Erythroblast (primary cell): ENCODE measurements at regions not wholly inside any gene's neighbourhood (a gene's known extent, or its start where the extent isn't known, plus 50 kb on each side); places are given as distances from the start of the nearest gene placed in this dataset.

Source experiments
- GATA1 ChIP-seq: IDR thresholded peaks from 2 replicates; pipeline ENCODE4 v1.6.1; 2011; ENCODE audit warnings: low read depth, mild to moderate bottlenecking, control low read depth, low read length, moderate library complexity
- POLR2A ChIP-seq: IDR thresholded peaks from 2 replicates; pipeline ENCODE4 v1.6.1; 2011; ENCODE audit warnings: mild to moderate bottlenecking, low read length

GRCh38 chr12:24075650-24076049 is 126.2 kb upstream of the SOX5 start:
- TF ChIP-seq POLR2A: no peak
- no peak for TF ChIP-seq GATA1
